ENCODE measurements at regions not wholly inside any gene's neighbourhood (a gene's known extent, or its start where the extent isn't known, plus 50 kb on each side); places are given as distances from the start of the nearest gene placed in this dataset.

GRCh38 chr14:42676636-42677035 lies 1070.0 kb downstream of the LRFN5 start:
- no peak for DNase-seq

DNA sequence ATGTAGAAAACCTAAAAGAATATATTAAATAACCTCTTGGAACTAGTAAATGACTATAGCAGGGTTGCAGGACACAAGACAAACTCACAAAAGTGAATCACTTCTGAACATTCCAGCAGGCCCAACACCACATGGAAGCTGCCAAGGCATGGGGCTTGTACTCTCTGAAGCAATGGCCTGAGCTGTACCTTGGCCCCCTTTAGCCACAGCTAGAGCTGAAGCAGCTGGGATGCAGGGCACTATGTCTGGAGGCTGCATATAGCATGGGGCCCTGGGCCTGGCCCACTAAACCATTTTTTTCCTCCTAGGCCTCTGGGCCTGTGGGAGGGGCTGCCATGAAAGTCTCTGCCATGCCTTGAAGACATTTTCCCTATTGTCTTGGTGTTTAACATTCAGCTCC lies 1067.3 kb downstream of the LRFN5 start:
- DNase-seq: no peak

DNA sequence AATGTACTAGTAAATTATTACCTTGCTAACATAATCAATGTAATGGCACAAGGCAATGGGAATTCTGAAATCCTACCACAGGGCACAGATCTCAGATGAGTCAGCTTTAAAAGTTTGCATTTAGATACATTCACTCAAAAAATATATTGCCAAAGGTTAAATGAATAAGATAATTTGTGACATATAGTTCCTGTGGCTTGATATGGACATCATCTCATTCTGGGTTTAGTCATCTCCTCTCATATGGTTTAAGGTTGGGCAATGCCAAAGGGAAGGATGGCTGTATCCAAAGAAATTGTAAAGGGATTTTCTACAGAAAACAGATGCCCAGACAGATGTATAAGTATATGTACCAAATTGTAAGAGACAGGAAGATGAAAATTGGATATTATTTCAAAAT lies 1065.0 kb downstream of the LRFN5 start:
- DNase-seq: no peak

- DNase-seq: no peak
Observed at GRCh38 chr14:42665083-42665482, 1058.4 kb downstream of the LRFN5 start.

- DNase-seq: no peak
Observed at GRCh38 chr14:42664190-42664589, 1057.5 kb downstream of the LRFN5 start.

DNA sequence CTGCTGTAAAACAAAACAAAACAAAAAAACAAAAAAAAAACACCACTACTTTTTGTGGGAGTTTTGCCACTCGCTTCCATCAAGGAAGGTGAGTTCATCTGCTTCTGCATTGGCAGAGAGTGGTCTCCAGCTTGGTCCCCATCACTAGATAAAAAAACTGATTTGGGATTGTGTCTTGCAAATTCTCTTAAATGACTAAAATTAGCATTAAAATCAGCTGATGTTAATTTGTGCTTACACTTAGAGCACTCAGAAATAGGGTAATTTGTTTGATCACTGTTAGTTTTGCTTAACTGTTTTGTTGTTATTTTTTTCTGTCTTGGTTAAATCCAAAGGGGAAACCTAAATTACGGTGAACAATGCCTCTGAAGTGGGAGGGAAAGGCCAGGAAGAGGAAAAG lies 1048.0 kb downstream of the LRFN5 start:
- no peak for DNase-seq

- DNase-seq: no peak
Observed at GRCh38 chr14:42642787-42643186, 1036.1 kb downstream of the LRFN5 start.

GRCh38 chr14:42633504-42634095 lies 1026.9 kb downstream of the LRFN5 start:
- no peak for DNase-seq

- no peak for DNase-seq
Observed at GRCh38 chr14:42629553-42629952, 1022.9 kb downstream of the LRFN5 start.

GRCh38 chr14:42628602-42629001 lies 1021.9 kb downstream of the LRFN5 start:
- DNase-seq: no peak

DNA sequence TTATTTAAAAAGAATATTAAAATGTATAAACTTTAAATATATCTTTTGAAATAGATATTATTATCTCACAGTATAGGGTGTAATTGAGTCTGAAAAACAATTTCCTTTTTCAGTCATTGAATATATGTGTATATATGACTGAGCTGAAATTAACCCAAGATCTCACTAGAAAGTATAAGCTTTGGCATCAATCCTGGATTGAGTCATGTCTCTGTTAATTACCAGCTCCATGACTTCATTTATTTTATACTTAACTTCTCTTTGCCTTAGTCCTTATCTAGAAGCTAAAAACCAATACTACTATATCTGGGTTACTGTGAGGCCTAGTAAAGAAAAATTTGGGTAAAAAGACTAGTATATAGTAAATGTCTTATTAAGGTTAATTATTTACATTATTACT lies 1020.3 kb downstream of the LRFN5 start:
- no peak for DNase-seq

DNA sequence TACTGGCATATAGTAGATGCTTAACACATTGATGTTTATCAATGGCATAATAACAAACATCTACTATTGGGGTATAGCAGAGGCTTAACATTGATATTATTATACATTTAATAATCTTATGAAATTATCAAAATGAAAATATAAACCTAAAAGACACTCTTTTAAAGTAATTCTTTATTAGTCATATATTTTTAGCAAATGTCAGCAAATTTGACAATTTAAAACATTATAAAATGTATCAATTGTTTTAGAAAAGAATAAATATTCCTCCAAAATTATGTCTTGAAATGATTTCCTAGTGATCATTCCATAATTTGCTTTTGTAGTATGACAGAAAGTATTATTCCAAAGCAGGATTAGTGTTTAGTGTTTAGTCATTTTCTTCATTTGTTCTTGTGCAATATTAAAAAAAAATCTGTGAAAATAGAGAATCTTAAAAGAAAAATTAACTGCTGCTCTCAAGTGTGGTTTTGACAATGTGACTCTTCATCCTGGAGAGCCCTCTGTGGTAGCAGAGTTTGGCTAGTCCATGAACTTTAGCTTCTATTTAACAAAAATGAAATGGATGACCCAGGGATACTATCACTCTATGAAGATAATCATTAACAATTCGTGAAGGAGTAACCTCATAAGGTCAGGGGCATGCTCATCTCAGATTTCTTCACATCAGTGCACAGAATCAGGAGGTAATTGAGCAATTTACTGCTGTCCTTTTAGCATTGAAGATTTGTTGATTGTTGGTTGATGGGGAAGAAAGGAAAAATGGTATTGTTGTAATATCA lies 1018.5 kb downstream of the LRFN5 start:
- DNase-seq: no peak

DNA sequence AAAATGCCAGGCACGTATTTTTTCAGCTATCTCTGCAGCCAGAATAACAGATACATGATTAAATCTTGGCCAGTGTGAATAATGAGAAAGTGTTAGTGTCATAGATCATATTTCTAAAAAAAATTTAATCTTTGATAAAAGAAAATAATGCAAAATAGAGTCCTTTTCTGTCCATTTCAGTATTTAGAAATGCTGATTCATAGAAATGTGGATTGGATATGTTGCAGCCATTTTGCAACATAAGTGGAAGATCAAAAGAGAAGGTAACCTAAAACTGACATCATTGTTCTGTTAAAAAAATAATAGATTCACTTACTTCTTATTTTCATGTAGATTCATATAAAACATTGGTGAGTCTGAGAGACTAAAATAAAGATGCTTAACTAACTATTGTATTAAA lies 1010.3 kb downstream of the LRFN5 start:
- DNase-seq: no peak

DNA sequence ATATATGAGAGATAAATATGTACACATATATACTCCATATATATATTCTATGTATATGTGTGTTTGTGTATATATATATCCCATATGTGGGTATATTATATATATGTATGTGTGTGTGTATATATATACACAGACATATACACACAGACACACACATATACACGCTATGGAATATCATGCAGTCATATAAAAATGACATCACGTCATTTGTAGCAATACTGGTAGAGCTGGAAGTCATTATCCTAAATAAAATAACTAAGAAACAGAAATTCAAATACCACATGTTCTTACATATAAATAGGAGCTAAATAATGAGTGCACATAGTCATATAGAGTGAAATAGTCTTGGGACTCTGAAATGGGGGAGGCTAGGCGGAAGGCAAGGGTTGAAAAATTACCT lies 1000.2 kb downstream of the LRFN5 start:
- no peak for DNase-seq

GRCh38 chr14:42602336-42602845 lies 995.7 kb downstream of the LRFN5 start:
- no peak for DNase-seq

DNA sequence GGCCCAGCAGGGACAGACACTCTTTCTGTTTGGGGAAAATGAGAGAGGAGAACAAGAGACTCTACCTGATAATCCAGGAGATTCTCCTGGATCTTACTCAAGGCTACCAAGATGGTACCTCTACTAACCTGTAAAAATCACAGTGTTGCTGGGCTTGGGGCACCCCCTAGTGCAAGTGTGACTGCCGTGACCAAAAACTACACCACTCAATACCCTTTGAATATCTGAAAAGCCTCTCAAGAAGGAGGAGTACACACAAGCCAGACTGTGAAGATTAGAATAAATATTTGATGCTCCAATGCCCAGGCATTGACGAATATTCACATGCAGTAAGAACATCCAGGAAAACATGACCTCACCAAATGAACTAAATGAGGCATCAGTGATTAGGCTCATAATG lies 965.4 kb downstream of the LRFN5 start:
- no peak for DNase-seq

- DNase-seq: no peak
Observed at GRCh38 chr14:42569227-42569626, 962.6 kb downstream of the LRFN5 start.

- no peak for DNase-seq
Observed at GRCh38 chr14:42565556-42565955, 958.9 kb downstream of the LRFN5 start.

DNA sequence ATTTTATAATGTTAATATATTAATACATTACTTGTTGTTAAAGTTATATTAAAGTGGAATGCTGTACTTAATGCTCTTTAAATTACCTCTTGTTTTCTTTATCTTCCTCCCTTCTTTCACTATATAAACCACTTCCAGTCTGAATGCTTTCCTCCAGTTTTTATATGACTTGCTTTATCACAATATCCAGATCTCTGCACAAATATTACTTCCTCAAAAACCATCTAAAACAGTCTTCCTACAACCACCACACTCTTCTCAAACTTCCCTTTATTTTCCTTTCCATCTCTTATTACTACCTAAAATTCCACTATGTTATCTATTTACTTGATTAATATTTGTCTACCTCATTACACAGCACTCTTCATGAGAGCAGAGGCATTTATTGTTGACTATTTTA lies 956.6 kb downstream of the LRFN5 start:
- no peak for DNase-seq

GRCh38 chr14:42556551-42556950 lies 949.9 kb downstream of the LRFN5 start:
- peak; percentile 22 for DNase-seq

DNA sequence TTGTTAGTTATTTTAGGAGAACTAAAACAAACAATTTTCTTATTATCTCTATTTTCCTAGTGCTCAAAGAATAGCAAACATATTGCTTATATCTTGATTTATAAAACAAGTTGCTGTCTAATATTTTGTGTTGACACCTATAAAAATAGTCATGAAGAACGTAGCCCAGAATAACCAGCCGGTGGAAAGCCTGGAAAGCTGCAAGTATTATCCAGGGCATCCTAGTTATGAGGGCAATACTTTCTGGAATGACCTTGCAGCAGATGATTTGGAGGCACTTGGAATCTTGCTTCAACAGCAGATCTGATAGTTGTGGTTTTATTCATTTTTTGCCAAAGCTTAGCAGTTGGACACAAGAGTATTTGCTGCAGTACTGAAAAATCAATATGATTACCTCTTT lies 948.7 kb downstream of the LRFN5 start:
- DNase-seq: no peak

DNA sequence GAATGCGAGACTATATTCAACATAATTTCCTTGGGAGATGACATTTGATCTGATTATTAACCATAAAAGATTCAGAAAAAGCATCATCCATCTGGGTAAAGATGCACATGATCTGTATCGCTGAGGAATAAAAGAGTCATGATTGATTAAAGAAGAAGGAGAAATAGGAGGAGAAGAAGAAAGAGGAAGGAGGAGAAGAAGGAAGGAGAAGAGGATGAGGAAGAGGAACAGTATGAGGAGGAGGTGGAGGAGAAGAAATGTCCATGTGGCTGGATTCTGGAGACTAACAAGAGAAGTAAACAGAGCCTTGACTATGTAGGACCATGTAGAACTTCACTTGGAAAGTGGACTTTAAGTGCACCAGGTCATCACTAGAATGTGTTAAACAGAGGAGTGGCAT lies 947.4 kb downstream of the LRFN5 start:
- no peak for DNase-seq

DNA sequence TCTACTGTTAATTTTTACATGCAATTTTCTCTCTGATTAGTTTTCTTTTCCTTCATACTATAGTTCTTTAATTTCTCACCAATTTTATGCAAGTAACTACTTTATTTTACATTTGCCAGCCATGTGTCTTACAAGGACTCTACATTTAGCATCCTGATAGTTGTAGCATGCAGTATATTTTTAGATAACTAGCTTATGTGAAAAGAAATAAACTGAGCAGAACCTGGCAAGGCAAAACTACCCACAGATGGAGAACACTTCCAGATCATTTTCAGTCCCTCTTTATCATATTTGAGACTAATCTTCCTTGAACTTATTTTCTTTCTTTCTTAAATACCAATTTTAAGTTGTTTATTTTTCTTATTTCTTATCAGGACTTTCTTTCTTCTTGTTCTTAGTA lies 943.6 kb downstream of the LRFN5 start:
- DNase-seq: no peak

DNA sequence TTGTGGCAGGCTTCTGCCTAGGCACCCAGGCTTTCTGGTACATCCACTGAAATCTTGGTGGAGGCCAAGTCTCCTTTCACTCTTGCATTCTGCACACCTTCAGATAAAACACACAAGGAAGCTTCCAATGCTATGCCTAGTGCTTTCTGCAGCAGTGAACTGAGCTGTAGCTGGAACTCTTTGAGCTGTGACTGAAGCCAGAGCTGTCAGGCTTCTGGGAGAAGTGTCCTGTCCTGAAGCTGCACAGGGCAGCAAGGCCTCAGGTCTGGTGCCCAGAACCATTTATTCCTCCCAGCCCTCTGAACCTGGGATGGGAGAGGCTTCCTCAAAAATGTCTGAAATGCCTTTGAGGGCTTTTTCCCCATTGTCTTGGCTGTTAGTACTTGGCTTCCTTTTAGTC lies 941.7 kb downstream of the LRFN5 start:
- no peak for DNase-seq

- no peak for DNase-seq
Observed at GRCh38 chr14:42545636-42546035, 939.0 kb downstream of the LRFN5 start.
